Nucleus accumbens (tissue), 56 donors: ENCODE measurements at regions not wholly inside any gene's neighbourhood (a gene's known extent, or its start where the extent isn't known, plus 50 kb on each side); places are given as distances from the start of the nearest gene placed in this dataset.
A peak's percentile ranks its signal among the peaks of the same experiment; 100 is the strongest.

Experiments
- DNase-seq, 56 donors: peaks; one replicate each; lab custom pipeline; 2025; lab: John Stamatoyannopoulos, UW

- DNase-seq, result no peak
Measured at GRCh38 chr2:236861196-236861875, 224.4 kb upstream of the COPS8 start.

- DNase-seq, result no peak
Measured at GRCh38 chr2:236861944-236862343, 223.7 kb upstream of the COPS8 start.

GRCh38 chr2:236862526-236862925 lies 223.2 kb upstream of the COPS8 start:
- no peak for DNase-seq

- DNase-seq, result peak in 13 of 56 donors; percentile 4 to 55 (median 26)
Measured at GRCh38 chr2:236862961-236863728, 222.5 kb upstream of the COPS8 start.

GRCh38 chr2:236863729-236864126 lies 222.0 kb upstream of the COPS8 start:
- DNase-seq, result no peak

GRCh38 chr2:236865052-236865451 lies 220.6 kb upstream of the COPS8 start:
- no peak for DNase-seq

GRCh38 chr2:236866542-236867340 lies 218.9 kb upstream of the COPS8 start:
- DNase-seq, result no peak

GRCh38 chr2:236867441-236868260 lies 218.0 kb upstream of the COPS8 start:
- no peak for DNase-seq

- no peak for DNase-seq
Measured at GRCh38 chr2:236870370-236870769, 215.3 kb upstream of the COPS8 start.

- peak in 4 of 56 donors; percentile 5 to 22 (median 16) for DNase-seq
Measured at GRCh38 chr2:236871500-236872001, 214.1 kb upstream of the COPS8 start.

- no peak for DNase-seq
Measured at GRCh38 chr2:236872015-236872414, 213.7 kb upstream of the COPS8 start.

- no peak for DNase-seq
Measured at GRCh38 chr2:236872981-236873380, 212.7 kb upstream of the COPS8 start.

- DNase-seq, result no peak
Measured at GRCh38 chr2:236873636-236874035, 212.1 kb upstream of the COPS8 start.

- DNase-seq, result no peak
Measured at GRCh38 chr2:236874866-236875481, 210.7 kb upstream of the COPS8 start.

- DNase-seq, result no peak
Measured at GRCh38 chr2:236875906-236876505, 209.7 kb upstream of the COPS8 start.

- no peak for DNase-seq
Measured at GRCh38 chr2:236876642-236877041, 209.0 kb upstream of the COPS8 start.

- no peak for DNase-seq
Measured at GRCh38 chr2:236877972-236878371, 207.7 kb upstream of the COPS8 start.

GRCh38 chr2:236879416-236879963 lies 206.2 kb upstream of the COPS8 start:
- DNase-seq, result no peak

- no peak for DNase-seq
Measured at GRCh38 chr2:236882074-236882473, 203.6 kb upstream of the COPS8 start.
